GM12878 (cell line): ENCODE measurements at regions not wholly inside any gene's neighbourhood (a gene's known extent, or its start where the extent isn't known, plus 50 kb on each side); places are given as distances from the start of the nearest gene placed in this dataset.

Experiments used
- ATF7 ChIP-seq: fragments of 450-650 bp; IDR thresholded peaks from 2 replicates; pipeline ENCODE4 v1.6.1; 2016; ENCODE audit warnings: low read depth, mild to moderate bottlenecking
- BHLHE40 ChIP-seq, 2 experiments: fragments of 450-650 bp in 1 of 2; IDR thresholded peaks; 2 replicates each; pipeline ENCODE4 v1.6.1; 2011 to 2017; ENCODE audit warnings: low read depth in 2 of 2, borderline replicate concordance in 1 of 2, improper control_type of control experiment in 1 of 2, low read length in 1 of 2, mild to moderate bottlenecking in 1 of 2
- CREB1 ChIP-seq: IDR thresholded peaks from 2 replicates; pipeline ENCODE4 v1.6.1; 2012; ENCODE audit warnings: low read depth, mild to moderate bottlenecking, inconsistent platforms
- CTCF ChIP-seq, 3 experiments: IDR thresholded peaks in 2 of 3; conservative IDR thresholded peaks in 1 of 3; 2 replicates each; pipeline ENCODE4 v1.5.1; 2011; ENCODE audit warnings: low read depth in 3 of 3, low read length in 3 of 3, mild to moderate bottlenecking in 3 of 3, control low read depth in 2 of 3, moderate library complexity in 2 of 3, inconsistent platforms in 1 of 3, mixed read lengths in 1 of 3; ENCODE audit not compliant: control insufficient read depth in 2 of 3, insufficient read depth in 1 of 3; ENCODE audit errors: extremely low read depth in 1 of 3
- MTA2 ChIP-seq: fragments of 450-650 bp; IDR thresholded peaks from 2 replicates; pipeline ENCODE4 v1.6.1; 2016; ENCODE audit warnings: low read depth, mild to moderate bottlenecking, moderate library complexity
- NFIC ChIP-seq: IDR thresholded peaks from 2 replicates; pipeline ENCODE4 v1.6.1; 2012; ENCODE audit warnings: low read depth, mild to moderate bottlenecking, inconsistent platforms, low read length, moderate library complexity
- PKNOX1 ChIP-seq: fragments of 450-650 bp; IDR thresholded peaks from 2 replicates; pipeline ENCODE4 v1.6.1; 2016; ENCODE audit warnings: mild to moderate bottlenecking
- RUNX3 ChIP-seq: IDR thresholded peaks from 2 replicates; pipeline ENCODE4 v1.6.1; 2012; ENCODE audit warnings: low read length, inconsistent platforms
- SIX5 ChIP-seq: IDR thresholded peaks from 2 replicates; pipeline ENCODE4 v1.6.1; 2011; ENCODE audit warnings: mild to moderate bottlenecking, low read depth, low read length, moderate library complexity; ENCODE audit not compliant: severe bottlenecking
- ZBTB4 ChIP-seq: fragments of 450-650 bp; formaldehyde crosslinking; IDR thresholded peaks from 2 replicates; pipeline ENCODE4 v1.4.0; 2022; ENCODE audit warnings: mild to moderate bottlenecking, moderate library complexity
- TF ChIP-seq, protein P1 (sequence below): fragments of 450-650 bp; IDR thresholded peaks from 2 replicates; pipeline ENCODE4 v1.6.1; 2018; ENCODE audit warnings: mild to moderate bottlenecking, low read depth, moderate library complexity; ENCODE audit not compliant: partially characterized antibody
- TF ChIP-seq, protein P2 (sequence below): IDR thresholded peaks from 2 replicates; pipeline ENCODE4 v1.6.1; 2011; ENCODE audit warnings: borderline replicate concordance, low read depth, mild to moderate bottlenecking, moderate library complexity, mixed read lengths, low read length; ENCODE audit not compliant: insufficient read depth; ENCODE audit errors: extremely low read length
- TF ChIP-seq, protein P3 (sequence below): IDR thresholded peaks from 2 replicates; pipeline ENCODE4 v1.6.1; 2011; ENCODE audit warnings: low read depth, mild to moderate bottlenecking, low read length, moderate library complexity, borderline replicate concordance; ENCODE audit errors: extremely low read depth
- TF ChIP-seq, protein P4 (sequence below): fragments of 150-350 bp; IDR thresholded peaks from 2 replicates; pipeline ENCODE4 v1.6.1; 2016; ENCODE audit warnings: low read depth, low read length

DNA sequence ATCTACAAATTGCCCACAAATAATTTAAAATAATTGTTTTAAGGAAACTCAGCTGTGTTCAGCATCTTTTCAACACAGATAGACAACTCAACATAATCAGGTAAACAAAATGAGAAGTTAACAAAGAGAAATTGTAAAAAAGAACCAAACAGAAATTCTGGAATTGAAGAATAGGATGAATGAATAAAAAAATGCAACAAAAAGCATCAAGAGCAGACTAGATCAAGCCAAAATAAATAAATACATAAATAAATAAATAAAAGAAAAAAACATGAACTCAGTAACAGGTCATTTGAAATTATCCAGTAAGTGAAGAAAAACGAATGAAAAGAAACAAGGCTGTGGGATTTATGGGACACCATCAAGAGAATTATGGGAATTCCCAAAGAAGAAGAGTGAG, 94.0 kb upstream of the CDK6 start (continued):
- no peak for TF ChIP-seq ZBTB4
- TF ChIP-seq, protein P1, sequence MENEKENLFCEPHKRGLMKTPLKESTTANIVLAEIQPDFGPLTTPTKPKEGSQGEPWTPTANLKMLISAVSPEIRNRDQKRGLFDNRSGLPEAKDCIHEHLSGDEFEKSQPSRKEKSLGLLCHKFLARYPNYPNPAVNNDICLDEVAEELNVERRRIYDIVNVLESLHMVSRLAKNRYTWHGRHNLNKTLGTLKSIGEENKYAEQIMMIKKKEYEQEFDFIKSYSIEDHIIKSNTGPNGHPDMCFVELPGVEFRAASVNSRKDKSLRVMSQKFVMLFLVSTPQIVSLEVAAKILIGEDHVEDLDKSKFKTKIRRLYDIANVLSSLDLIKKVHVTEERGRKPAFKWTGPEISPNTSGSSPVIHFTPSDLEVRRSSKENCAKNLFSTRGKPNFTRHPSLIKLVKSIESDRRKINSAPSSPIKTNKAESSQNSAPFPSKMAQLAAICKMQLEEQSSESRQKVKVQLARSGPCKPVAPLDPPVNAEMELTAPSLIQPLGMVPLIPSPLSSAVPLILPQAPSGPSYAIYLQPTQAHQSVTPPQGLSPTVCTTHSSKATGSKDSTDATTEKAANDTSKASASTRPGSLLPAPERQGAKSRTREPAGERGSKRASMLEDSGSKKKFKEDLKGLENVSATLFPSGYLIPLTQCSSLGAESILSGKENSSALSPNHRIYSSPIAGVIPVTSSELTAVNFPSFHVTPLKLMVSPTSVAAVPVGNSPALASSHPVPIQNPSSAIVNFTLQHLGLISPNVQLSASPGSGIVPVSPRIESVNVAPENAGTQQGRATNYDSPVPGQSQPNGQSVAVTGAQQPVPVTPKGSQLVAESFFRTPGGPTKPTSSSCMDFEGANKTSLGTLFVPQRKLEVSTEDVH, result no peak
- TF ChIP-seq RUNX3, result no peak
- TF ChIP-seq NFIC, result no peak
- TF ChIP-seq MTA2, result no peak
- TF ChIP-seq CREB1, result no peak
- TF ChIP-seq PKNOX1, result no peak
- TF ChIP-seq, protein P2, sequence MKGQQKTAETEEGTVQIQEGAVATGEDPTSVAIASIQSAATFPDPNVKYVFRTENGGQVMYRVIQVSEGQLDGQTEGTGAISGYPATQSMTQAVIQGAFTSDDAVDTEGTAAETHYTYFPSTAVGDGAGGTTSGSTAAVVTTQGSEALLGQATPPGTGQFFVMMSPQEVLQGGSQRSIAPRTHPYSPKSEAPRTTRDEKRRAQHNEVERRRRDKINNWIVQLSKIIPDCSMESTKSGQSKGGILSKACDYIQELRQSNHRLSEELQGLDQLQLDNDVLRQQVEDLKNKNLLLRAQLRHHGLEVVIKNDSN, result no peak
- TF ChIP-seq CTCF (IDR thresholded peaks at IDR 0.05 in 2 of 3, conservative IDR thresholded peaks at IDR 0.05 in 1 of 3; ENCODE audit: control insufficient read depth in 2 of 3, extremely low read depth in 1 of 3, insufficient read depth in 1 of 3, low read depth in 3 of 3, low read length in 3 of 3), result no peak
- TF ChIP-seq, protein P3, sequence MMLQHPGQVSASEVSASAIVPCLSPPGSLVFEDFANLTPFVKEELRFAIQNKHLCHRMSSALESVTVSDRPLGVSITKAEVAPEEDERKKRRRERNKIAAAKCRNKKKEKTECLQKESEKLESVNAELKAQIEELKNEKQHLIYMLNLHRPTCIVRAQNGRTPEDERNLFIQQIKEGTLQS, result no peak
- no peak for TF ChIP-seq ATF7
- no peak for TF ChIP-seq BHLHE40 (IDR thresholded peaks at IDR 0.05; ENCODE audit: borderline replicate concordance in 1 of 2, low read depth in 2 of 2, low read length in 1 of 2)
- TF ChIP-seq, protein P4, sequence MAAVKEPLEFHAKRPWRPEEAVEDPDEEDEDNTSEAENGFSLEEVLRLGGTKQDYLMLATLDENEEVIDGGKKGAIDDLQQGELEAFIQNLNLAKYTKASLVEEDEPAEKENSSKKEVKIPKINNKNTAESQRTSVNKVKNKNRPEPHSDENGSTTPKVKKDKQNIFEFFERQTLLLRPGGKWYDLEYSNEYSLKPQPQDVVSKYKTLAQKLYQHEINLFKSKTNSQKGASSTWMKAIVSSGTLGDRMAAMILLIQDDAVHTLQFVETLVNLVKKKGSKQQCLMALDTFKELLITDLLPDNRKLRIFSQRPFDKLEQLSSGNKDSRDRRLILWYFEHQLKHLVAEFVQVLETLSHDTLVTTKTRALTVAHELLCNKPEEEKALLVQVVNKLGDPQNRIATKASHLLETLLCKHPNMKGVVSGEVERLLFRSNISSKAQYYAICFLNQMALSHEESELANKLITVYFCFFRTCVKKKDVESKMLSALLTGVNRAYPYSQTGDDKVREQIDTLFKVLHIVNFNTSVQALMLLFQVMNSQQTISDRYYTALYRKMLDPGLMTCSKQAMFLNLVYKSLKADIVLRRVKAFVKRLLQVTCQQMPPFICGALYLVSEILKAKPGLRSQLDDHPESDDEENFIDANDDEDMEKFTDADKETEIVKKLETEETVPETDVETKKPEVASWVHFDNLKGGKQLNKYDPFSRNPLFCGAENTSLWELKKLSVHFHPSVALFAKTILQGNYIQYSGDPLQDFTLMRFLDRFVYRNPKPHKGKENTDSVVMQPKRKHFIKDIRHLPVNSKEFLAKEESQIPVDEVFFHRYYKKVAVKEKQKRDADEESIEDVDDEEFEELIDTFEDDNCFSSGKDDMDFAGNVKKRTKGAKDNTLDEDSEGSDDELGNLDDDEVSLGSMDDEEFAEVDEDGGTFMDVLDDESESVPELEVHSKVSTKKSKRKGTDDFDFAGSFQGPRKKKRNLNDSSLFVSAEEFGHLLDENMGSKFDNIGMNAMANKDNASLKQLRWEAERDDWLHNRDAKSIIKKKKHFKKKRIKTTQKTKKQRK, result no peak
- TF ChIP-seq SIX5, result no peak
- TF ChIP-seq, all 136 proteins: peak for 0
